ENCODE measurements at regions not wholly inside any gene's neighbourhood (a gene's known extent, or its start where the extent isn't known, plus 50 kb on each side); places are given as distances from the start of the nearest gene placed in this dataset.

- no peak overlapping the region for H3K4me3 ChIP-seq (ENCODE audit: low read depth, low read length)
- no peak for DNase-seq (ENCODE audit: low read depth)
- TF ChIP-seq CTCF (IDR thresholded peaks at IDR 0.05; ENCODE audit: insufficient read depth, low read length) = no peak
Measured at GRCh38 chr11:7849018-7849417, 52.3 kb upstream of the OR5P2 start.

Measured in fibroblast of the aortic adventitia (primary cell).